ENCODE measurements at regions not wholly inside any gene's neighbourhood (a gene's known extent, or its start where the extent isn't known, plus 50 kb on each side); places are given as distances from the start of the nearest gene placed in this dataset.

DNA sequence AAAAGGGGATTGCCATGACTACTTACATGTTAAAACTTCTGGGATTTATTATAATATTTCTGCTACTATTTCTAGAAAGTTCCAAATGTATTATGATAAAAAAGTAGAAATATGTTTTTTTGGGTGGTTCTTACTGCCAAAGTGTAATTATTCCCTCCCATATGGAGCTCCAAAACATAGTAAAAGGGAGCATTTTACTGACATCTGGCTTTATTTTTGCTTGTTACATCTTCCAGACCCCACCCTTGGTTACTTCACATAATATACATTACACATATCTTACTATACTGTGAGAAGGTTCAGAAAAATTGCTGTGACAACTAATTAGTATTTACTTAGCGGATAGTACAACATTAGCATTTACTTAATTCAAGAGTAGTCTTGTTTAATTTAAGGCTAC, 205.1 kb upstream of the TLL1 start:
- no peak for FAIRE-seq
- DNase-seq (ENCODE audit: insufficient read length, low spot score): no peak
- TF ChIP-seq POLR2A (IDR thresholded peaks at IDR 0.05; ENCODE audit: low read depth, low read length): no peak

DNA sequence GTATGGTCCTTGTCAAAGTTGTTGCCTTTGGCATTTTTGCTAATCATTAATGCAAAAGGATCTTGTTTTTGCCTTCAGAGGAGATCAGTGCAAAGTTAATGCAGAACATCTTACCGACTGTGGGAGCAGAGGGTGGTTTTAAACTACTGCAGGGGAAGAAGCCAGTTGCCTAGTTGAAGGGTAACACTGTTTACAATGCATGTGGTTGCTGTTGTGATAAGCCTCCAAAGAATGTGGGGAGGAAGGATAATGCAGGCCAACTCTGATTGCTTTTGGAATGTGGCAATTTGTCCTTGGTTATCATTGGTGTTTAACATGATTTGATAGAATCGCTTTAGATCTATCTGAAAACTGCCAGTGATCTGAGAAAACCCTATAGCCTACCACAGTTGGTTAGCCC, 204.3 kb upstream of the TLL1 start:
- no peak for FAIRE-seq
- TF ChIP-seq POLR2A (IDR thresholded peaks at IDR 0.05; ENCODE audit: low read depth, low read length): no peak
- no peak for DNase-seq (ENCODE audit: insufficient read length, low spot score)

DNA sequence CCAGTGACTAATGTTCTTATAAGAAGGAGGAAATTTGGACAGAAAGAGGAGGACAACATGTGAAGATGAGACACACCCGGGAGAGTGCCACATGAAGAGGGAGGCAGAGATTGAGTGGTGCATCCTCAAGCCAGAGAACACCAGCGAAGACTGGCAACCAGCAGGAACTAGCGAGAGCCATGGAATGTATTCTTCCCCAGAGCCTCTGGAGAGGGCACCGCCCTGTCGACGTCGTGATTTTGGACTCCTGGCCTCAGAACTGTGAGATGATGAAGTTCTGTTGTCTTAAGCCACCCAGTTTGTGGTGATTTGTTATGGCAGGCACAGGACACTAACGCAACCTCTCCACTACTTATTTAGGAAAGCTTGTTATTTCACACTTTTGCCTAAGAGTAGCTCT, 196.0 kb upstream of the TLL1 start:
- no peak for DNase-seq (ENCODE audit: insufficient read length, low spot score)
- no peak for TF ChIP-seq POLR2A (IDR thresholded peaks at IDR 0.05; ENCODE audit: low read depth, low read length)
- FAIRE-seq: no peak

DNA sequence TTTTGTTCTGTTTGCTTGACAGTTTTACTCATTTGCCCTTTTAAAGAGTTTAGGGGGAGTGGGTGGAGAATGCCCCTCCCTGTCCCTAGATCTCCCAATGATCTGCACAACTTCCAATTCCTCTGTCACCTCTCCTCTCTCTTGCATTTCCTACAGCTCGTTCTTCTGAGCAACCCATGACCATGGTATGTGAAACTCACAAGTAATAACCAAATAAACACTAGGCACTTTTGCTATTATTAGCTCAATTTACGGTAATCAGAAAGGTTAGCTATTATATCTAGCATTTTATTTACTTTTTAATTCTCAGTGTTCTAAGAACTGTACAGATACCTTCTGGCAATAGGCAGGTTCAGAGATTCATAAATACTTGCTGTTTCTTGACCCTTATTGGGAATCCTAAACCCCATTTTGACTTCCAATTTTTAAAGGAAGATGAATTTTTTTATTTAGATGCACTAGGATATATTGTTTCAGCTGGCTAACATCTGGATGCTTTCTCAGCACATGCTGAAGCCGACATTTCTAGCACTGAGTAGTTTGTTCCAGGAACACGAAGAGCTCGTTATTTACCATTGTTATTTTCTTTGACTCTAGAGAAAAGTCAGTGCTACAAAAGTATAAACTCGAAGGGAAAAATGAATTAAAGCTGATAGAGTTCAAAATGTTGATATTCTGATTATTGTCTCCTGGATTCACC, 194.7 kb upstream of the TLL1 start:
- no peak for FAIRE-seq
- no peak for TF ChIP-seq POLR2A (IDR thresholded peaks at IDR 0.05; ENCODE audit: low read depth, low read length)
- no peak for DNase-seq (ENCODE audit: insufficient read length, low spot score)

DNA sequence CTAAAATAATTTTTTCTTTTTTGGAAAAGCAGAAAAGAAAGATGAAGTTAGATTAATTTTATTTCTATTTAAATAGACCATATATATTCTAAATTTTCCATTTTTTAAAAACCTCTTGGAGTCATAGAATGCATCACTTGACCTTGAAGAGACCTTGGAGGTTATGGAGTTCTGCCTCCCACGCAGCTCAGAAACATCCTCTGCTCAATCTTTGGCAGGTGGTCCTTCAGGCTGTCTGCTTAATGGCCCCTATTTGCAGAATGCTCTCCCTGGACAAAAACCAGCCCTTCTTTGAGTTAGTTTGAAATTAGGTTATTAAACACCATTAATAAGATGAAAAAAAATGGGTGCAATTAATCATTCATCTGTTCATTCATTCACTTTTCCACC, 194.1 kb upstream of the TLL1 start:
- no peak for TF ChIP-seq POLR2A (IDR thresholded peaks at IDR 0.05; ENCODE audit: low read depth, low read length)
- FAIRE-seq: no peak
- DNase-seq (ENCODE audit: insufficient read length, low spot score): no peak

DNA sequence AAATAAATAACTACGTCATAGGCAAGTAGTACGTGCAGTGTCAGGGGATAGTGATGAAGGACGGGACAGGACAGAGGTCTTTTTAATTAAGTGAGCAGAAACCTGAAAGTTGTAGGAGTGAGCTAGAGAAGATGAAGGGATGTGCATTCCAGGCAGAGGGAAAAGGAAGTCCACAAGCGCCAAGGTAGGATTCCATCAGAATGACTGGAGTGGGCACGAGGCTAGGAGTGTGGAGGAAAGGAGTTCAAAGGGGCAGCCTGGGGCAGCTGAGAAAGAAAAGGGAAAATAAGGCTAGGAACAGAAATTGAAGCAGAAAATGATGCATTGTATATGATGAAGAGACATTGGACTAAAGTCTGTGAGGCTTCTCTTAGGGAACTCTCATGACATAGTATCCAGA, 192.2 kb upstream of the TLL1 start:
- no peak for TF ChIP-seq POLR2A (IDR thresholded peaks at IDR 0.05; ENCODE audit: low read depth, low read length)
- FAIRE-seq (no peak), DNase-seq (ENCODE audit: insufficient read length, low spot score) (no peak)

DNA sequence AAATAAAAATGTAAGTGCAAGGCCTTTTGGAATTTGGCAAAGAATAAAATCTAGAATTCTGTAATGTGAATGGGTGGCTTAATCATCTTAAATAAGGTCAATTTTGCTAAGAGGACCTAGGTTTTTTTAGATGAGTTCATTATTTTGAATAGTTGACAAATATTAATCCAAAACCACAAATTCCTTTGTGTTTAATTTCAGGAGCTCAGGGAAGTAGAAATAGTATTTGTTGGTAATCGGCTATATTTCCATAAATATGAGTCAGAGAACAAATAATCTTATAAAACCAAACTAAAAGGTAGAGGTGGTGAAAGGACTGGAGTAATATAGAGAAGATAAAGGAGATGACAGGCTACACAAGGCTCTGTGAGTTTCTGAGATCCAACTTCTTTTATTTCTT, 190.4 kb upstream of the TLL1 start:
- no peak for FAIRE-seq
- no peak for DNase-seq (ENCODE audit: insufficient read length, low spot score)
- no peak for TF ChIP-seq POLR2A (IDR thresholded peaks at IDR 0.05; ENCODE audit: low read depth, low read length)

DNA sequence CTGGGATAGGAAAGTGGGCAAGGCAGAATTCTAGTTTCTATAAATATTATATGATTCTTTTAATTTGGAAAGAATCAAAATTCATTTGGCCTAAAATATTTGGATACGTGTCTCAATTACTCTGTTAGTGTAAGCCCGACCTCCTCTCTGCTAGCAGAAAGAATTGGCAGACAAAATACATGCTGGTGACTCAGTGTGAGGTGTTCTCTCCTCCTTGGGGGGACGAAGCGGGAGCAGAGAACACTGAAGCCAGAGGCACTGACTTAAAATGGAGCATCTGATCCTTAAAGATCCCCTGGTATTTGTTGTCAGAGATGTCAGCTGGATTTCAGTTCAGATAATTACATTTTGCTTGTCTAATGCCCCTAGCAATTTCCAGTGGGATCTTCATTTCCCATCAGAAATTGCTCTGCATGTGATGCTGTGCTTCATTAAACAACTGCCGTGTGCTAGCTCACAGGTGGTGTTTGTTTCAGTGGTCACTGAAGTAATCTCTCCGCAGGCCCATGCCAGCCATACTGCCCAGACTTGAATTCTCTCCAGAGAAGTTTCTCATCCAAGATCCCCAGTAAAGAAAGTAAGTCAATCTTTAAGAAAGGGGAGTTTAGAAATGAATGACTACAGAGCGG, 188.7 kb upstream of the TLL1 start:
- TF ChIP-seq POLR2A (IDR thresholded peaks at IDR 0.05; ENCODE audit: low read depth, low read length): no peak
- DNase-seq (ENCODE audit: insufficient read length, low spot score) (peak; percentile 25), FAIRE-seq (peak; percentile 27)

DNA sequence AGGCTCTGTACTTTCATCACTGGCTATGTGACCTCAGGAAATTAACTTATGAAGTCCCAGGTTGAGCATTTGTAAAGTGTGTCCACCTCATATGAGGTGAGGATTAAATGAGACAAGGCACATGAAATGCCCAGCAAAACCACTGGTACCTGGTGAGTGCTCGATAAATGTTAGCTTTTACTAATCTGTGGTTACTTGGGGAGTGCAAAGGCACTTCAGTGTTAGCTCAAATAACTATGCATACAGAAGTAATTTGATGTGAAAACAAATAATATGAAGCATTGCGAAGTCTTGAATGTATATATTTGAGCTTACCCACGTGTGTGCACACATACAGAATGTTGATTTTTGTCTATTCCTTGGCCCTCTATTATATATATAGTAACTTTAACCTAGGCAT, 186.3 kb upstream of the TLL1 start:
- TF ChIP-seq POLR2A (IDR thresholded peaks at IDR 0.05; ENCODE audit: low read depth, low read length): no peak
- FAIRE-seq: no peak
- DNase-seq (ENCODE audit: insufficient read length, low spot score): no peak

DNA sequence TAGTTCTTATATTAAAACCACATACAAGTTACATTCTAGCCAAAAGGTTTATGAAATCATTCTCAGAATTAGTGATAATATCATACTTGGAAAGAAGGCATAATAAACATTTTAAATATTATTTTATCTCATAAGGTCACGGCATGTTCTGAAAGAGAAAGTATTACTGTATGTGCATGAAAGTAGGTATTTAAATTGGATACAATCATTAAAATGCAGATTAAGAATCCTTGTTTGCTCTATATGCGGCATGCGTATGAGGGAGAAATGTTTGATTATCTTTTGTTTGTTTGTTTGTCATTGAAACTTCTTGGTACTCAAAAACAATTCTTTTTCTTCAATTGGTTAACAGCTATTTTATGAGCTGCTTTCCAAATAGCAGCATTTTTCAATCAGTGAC, 183.9 kb upstream of the TLL1 start:
- no peak for FAIRE-seq
- DNase-seq (ENCODE audit: insufficient read length, low spot score): no peak
- no peak for TF ChIP-seq POLR2A (IDR thresholded peaks at IDR 0.05; ENCODE audit: low read depth, low read length)

DNA sequence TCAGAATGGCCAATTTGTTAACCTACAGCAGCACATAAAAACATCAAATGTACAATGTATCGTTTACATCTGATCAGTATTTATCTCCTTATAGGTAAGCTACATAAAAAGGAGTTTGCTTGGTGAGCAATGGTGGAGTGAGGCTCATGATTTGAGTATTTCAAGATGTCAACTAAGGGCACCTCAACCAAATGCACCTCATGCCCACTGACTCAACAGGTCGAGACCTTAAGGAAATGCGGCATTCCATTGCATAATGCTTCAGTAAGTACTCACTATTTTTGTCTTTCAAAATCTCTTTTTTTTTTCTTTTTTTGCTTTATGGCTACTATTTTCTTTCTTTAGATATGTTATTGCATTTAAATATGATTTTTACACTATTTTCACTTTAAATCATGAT, 181.0 kb upstream of the TLL1 start:
- no peak for DNase-seq (ENCODE audit: insufficient read length, low spot score)
- no peak for TF ChIP-seq POLR2A (IDR thresholded peaks at IDR 0.05; ENCODE audit: low read depth, low read length)
- FAIRE-seq: no peak

DNA sequence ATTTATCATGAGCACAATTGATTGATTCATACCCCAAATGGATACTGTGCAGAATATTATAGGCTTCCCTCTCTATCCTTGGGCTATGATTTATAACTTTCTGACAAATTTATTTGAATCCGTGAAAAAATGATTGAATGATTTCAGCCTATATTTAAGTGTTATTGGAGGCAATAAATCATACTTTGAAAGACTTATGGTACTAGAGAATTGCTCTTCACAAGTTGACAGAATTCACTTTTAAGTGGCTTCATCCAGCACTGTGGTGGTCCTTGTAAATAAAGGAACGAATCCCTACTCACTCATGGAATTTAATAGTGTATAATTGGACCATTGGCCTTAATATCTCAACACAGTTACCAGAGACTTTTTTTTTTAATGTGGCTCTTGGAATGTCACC, 174.8 kb upstream of the TLL1 start:
- DNase-seq (ENCODE audit: insufficient read length, low spot score): no peak
- no peak for FAIRE-seq
- no peak for TF ChIP-seq POLR2A (IDR thresholded peaks at IDR 0.05; ENCODE audit: low read depth, low read length)

DNA sequence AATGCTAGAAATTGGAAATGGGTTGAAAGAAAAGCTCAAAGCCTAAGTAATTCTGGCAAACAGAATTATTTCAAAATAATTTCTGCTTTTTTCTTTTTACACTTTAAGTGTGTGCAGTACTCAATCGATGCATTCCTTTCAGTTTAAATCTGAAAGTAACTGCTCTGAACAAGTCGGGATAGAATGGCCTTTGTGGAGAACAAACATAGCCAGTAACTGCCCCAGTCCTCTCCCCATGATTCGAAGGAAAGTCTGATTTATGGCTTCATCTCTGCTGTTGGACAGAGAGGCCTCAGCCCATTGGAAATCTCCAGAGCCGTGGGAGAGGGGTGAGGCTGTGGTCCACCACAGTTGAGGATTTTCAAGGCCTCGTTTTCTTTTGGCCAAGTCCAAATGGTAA, 174.0 kb upstream of the TLL1 start:
- FAIRE-seq: no peak
- no peak for DNase-seq (ENCODE audit: insufficient read length, low spot score)
- TF ChIP-seq POLR2A (IDR thresholded peaks at IDR 0.05; ENCODE audit: low read depth, low read length): no peak

DNA sequence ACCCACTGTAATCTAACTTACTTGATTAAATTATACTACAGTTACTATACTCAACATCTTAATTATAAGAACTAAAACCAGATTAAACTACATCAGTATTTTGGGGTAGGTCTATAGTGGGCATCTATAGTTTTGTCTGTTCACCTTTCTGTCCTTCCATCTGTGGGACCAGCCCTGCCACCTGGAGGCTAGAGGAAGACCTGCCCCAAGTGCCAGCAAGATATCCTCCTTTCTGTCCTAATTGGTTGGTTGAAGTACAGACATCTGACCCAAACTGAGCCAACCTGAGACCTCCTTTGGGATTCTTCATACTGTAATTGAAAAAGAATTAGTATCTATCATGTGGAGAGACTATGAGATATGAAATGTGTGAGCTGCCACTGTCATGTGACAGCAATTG, 172.2 kb upstream of the TLL1 start:
- DNase-seq (ENCODE audit: insufficient read length, low spot score) (no peak), FAIRE-seq (no peak)
- no peak for TF ChIP-seq POLR2A (IDR thresholded peaks at IDR 0.05; ENCODE audit: low read depth, low read length)

DNA sequence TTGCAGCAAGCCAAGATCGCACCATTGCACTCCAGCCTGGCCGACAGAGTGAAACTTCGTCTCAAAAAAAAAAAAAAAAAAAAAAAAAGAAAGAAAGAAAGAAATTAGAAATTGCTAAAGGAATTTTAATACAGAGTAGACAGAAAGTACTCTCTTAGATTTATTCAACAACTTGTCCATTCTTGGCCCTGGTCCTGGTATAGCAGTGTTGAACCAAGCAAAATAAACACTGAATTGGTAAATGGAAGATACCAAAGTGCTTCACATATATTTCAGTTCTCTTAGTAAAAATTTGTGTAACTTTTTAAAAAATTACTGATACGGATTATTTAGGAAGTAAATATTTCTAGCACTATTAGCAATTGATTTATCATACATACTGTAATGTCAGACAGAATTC, 165.9 kb upstream of the TLL1 start:
- DNase-seq (ENCODE audit: insufficient read length, low spot score) (no peak), FAIRE-seq (no peak)
- TF ChIP-seq POLR2A (IDR thresholded peaks at IDR 0.05; ENCODE audit: low read depth, low read length): no peak
